ENCODE measurements at regions not wholly inside any gene's neighbourhood (a gene's known extent, or its start where the extent isn't known, plus 50 kb on each side); places are given as distances from the start of the nearest gene placed in this dataset.

- DNase-seq (ENCODE audit: low read depth in 2 of 2, low spot score in 1 of 2): no peak
These were observed 240.4 kb upstream of the PPP2R2D start for GRCh38 chr10:131660427-131660826.

GRCh38 chr10:131662851-131663250 lies 238.0 kb upstream of the PPP2R2D start:
- no peak for DNase-seq (ENCODE audit: low read depth in 2 of 2, low spot score in 1 of 2)

- DNase-seq (ENCODE audit: low read depth in 2 of 2, low spot score in 1 of 2): no peak
These were observed 237.5 kb upstream of the PPP2R2D start for GRCh38 chr10:131663351-131663750.

GRCh38 chr10:131666091-131666490 lies 234.7 kb upstream of the PPP2R2D start:
- no peak for DNase-seq (ENCODE audit: low read depth in 2 of 2, low spot score in 1 of 2)

- no peak for DNase-seq (ENCODE audit: low read depth in 2 of 2, low spot score in 1 of 2)
These were observed 233.8 kb upstream of the PPP2R2D start for GRCh38 chr10:131667047-131667446.

GRCh38 chr10:131667561-131667960 lies 233.2 kb upstream of the PPP2R2D start:
- no peak for DNase-seq (ENCODE audit: low read depth in 2 of 2, low spot score in 1 of 2)

GRCh38 chr10:131668903-131669302 lies 231.9 kb upstream of the PPP2R2D start:
- no peak for DNase-seq (ENCODE audit: low read depth in 2 of 2, low spot score in 1 of 2)

GRCh38 chr10:131669838-131670237 lies 231.0 kb upstream of the PPP2R2D start:
- no peak for DNase-seq (ENCODE audit: low read depth in 2 of 2, low spot score in 1 of 2)

GRCh38 chr10:131670341-131670740 lies 230.5 kb upstream of the PPP2R2D start:
- DNase-seq (ENCODE audit: low read depth in 2 of 2, low spot score in 1 of 2): no peak

GRCh38 chr10:131673396-131673795 lies 227.4 kb upstream of the PPP2R2D start:
- DNase-seq (ENCODE audit: low read depth in 2 of 2, low spot score in 1 of 2): no peak

GRCh38 chr10:131674130-131674529 lies 226.7 kb upstream of the PPP2R2D start:
- DNase-seq (ENCODE audit: low read depth in 2 of 2, low spot score in 1 of 2): no peak

- DNase-seq (ENCODE audit: low read depth in 2 of 2, low spot score in 1 of 2): no peak
These were observed 225.7 kb upstream of the PPP2R2D start for GRCh38 chr10:131675104-131675503.

GRCh38 chr10:131676046-131676799 lies 224.6 kb upstream of the PPP2R2D start:
- no peak for DNase-seq (ENCODE audit: low read depth in 2 of 2, low spot score in 1 of 2)

GRCh38 chr10:131676800-131677421 lies 223.9 kb upstream of the PPP2R2D start:
- no peak for DNase-seq (ENCODE audit: low read depth in 2 of 2, low spot score in 1 of 2)

- DNase-seq (ENCODE audit: low read depth in 2 of 2, low spot score in 1 of 2): no peak
These were observed 223.1 kb upstream of the PPP2R2D start for GRCh38 chr10:131677671-131678070.

- no peak for DNase-seq (ENCODE audit: low read depth in 2 of 2, low spot score in 1 of 2)
These were observed 222.6 kb upstream of the PPP2R2D start for GRCh38 chr10:131678171-131678570.

GRCh38 chr10:131678613-131679012 lies 222.2 kb upstream of the PPP2R2D start:
- DNase-seq (ENCODE audit: low read depth in 2 of 2, low spot score in 1 of 2): no peak

- DNase-seq (ENCODE audit: low read depth in 2 of 2, low spot score in 1 of 2): no peak
These were observed 220.9 kb upstream of the PPP2R2D start for GRCh38 chr10:131679926-131680325.

- DNase-seq (ENCODE audit: low read depth in 2 of 2, low spot score in 1 of 2): no peak
These were observed 219.7 kb upstream of the PPP2R2D start for GRCh38 chr10:131681122-131681521.

GRCh38 chr10:131681656-131682055 lies 219.2 kb upstream of the PPP2R2D start:
- DNase-seq (ENCODE audit: low read depth in 2 of 2, low spot score in 1 of 2): no peak

GRCh38 chr10:131682271-131682962 lies 218.4 kb upstream of the PPP2R2D start:
- DNase-seq (ENCODE audit: low read depth in 2 of 2, low spot score in 1 of 2): no peak

- no peak for DNase-seq (ENCODE audit: low read depth in 2 of 2, low spot score in 1 of 2)
These were observed 217.4 kb upstream of the PPP2R2D start for GRCh38 chr10:131683281-131683861.
